Activated CD4-positive, alpha-beta T cell treated with anti-CD3 and anti-CD28 coated beads for 36 hours (primary cell): ENCODE measurements at regions not wholly inside any gene's neighbourhood (a gene's known extent, or its start where the extent isn't known, plus 50 kb on each side); places are given as distances from the start of the nearest gene placed in this dataset.

Source experiments
- ATAC-seq: fragments of 200-7000 bp; cut with Tn5 transposase; one replicate; pipeline ENCODE4 v1.10.0; 2021; ENCODE audit warnings: mild to moderate bottlenecking, moderate library complexity
- CTCF ChIA-PET: fragments of 350-600 bp; sonication (Branson Sonifier 250); formaldehyde crosslinking; loops from one replicate; lab custom pipeline; 2021; ENCODE audit warnings: antibody characterized with exemption; lab: Charles Lee
- POLR2A ChIA-PET: fragments of 350-600 bp; sonication (Branson Sonifier 250); formaldehyde crosslinking; loops from one replicate; lab custom pipeline; 2021; ENCODE audit warnings: antibody characterized with exemption, inconsistent platforms; lab: Charles Lee
- DNase-seq: peaks from one replicate; pipeline ENCODE4 v3.0.0-alpha.2; 2020
- H3K27ac Mint-ChIP-seq: one replicate; pipeline ENCODE4 v1.8.0; 2021; ENCODE audit warnings: mixed read lengths
- H3K27me3 Mint-ChIP-seq: one replicate; pipeline ENCODE4 v1.8.0; 2021; ENCODE audit warnings: mixed read lengths
- H3K36me3 Mint-ChIP-seq: one replicate; pipeline ENCODE4 v1.8.0; 2021; ENCODE audit warnings: low read depth, mixed read lengths
- H3K4me1 Mint-ChIP-seq: one replicate; pipeline ENCODE4 v1.8.0; 2021; ENCODE audit warnings: mixed read lengths
- H3K4me3 Mint-ChIP-seq: one replicate; pipeline ENCODE4 v1.8.0; 2021; ENCODE audit warnings: mild to moderate bottlenecking, moderate library complexity, mixed read lengths
- H3K9me3 Mint-ChIP-seq: one replicate; pipeline ENCODE4 v1.8.0; 2021; ENCODE audit warnings: low read depth, mixed read lengths
- intact Hi-C, 2 experiments: fragments of 100-400 bp; cut with DNase I in 1 of 2; cut with micrococcal nuclease in 1 of 2; formaldehyde crosslinking; loops; one replicate each; pipeline versions ENCODE4 v1.14.2 to v1.15.1; 2022 to 2024; cut with DNase I, micrococcal nuclease

DNA sequence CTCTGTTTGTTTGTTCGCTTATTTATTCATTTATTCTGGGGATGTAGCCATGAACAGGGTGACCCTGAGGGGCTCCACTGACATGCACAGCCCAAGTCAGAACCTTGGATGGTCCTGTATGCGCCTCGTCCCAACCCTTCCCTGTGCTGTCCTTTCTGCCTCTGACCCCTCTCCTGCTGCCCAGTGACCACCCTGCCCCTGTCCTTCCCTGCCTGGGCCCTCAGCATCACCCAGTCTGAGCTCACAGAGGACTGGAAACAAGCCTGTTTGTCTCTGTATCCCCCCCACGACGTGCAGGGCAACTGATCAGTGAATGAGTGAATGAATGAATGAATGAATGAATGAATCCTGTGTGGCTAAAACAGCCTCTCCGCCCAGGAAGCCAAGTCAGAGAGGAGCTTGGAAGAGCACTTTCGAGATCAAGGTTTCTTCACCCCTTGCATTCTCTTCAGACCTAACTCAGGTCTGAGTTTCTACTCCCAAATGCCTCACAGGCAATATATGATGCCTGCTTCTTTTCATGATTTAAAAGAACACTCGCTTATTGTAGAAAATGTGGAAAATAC is 157.7 kb downstream of the SMAD6 start:
- Mint-ChIP-seq H3K4me3 (no peak overlapping the region), H3K4me1 (no peaks in the 10 kb centered on the region), H3K9me3 (no peaks in the 10 kb centered on the region), H3K27ac (no peak overlapping the region), H3K27me3 (peaks cover 15% of the 10 kb centered on the region), H3K36me3 (no peaks in the 10 kb centered on the region)
- ChIA-PET CTCF (interaction anchor here (0.6 to 2.9 kb wide), 3 partner anchors 8 to 67 kb away, joined by 3 to 17 read pairs (median 5); no protein-coding TSS in a partner anchor), POLR2A (no interaction called here)
- ATAC-seq: no peak
- no peak for DNase-seq
- intact Hi-C loops: no loop called here

DNA sequence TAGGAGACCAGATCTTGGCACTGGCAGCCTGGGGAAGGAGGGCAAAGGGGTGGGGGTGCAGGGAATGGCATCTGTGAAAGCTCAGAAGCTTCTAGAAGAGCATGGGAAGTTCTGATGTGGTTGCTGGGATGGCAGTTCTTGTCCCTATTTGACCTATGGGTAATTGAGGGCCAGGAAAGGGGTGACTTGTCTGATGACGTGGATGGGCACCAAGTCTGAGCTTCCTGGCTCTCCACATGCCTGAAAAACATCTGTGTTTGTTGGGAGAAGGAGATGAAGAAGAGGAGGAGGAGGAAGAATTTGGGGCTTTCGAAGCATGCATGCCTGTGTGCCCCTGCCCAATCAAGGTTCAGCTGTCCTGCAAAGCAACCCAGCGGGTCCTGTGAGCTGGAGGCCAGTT is 158.8 kb downstream of the SMAD6 start:
- ATAC-seq (no peak), DNase-seq (no peak)
- Mint-ChIP-seq H3K36me3 (no peaks in the 10 kb centered on the region), H3K9me3 (no peaks in the 10 kb centered on the region), H3K27ac (no peak overlapping the region), H3K4me3 (no peak overlapping the region), H3K4me1 (no peaks in the 10 kb centered on the region), H3K27me3 (peaks cover 12% of the 10 kb centered on the region)
- CTCF ChIA-PET: interaction anchor here (0.5 to 2.9 kb wide), 5 partner anchors 9 to 1577 kb away, joined by 3 to 17 read pairs (median 5); no protein-coding TSS in a partner anchor
- intact Hi-C loops: no loop called here
- POLR2A ChIA-PET: no interaction called here

DNA sequence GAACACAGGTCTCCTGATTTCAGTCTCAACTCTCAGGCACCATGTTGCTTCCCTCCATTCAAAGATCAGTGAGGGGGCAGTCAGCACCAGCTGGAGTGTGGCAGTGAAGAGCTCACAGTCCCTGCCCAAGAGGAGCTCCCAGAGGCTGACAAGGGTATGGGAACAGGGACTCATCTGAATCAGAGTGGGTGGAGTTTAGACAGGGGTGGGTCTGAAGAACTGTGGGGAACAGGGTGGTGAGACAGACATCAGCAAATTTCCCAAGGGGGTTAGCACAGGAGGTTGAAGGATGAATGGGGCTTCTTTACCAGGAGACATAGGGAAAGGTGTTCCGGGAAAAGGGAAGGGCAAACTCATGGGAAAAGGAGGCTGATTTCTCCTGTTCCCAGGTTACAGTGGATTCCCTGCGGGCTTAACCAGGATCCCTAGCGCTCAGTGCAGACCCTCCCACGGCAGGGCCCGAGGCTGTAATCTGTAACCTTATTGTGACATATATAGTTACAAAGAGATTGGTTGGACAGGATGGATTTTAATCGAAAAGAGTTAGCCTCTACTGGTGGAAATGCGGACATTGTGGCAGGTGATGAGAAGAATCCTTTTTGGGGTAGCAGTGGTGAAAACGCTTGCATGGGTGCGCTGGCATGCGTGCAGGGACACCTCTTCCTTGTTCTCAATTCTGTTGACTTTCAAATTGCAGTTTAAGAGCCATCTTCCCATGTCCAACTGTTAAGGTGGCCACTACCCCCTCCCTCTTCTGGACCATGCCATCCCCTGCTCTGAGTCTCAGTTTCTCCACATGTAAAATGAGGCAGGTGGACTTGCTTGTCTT is 160.3 kb downstream of the SMAD6 start:
- Mint-ChIP-seq H3K36me3 (no peaks in the 10 kb centered on the region), H3K27me3 (peaks cover 16% of the 10 kb centered on the region), H3K4me1 (no peaks in the 10 kb centered on the region), H3K27ac (no peak overlapping the region), H3K4me3 (no peak overlapping the region), H3K9me3 (no peaks in the 10 kb centered on the region)
- intact Hi-C loops: no loop called here
- ATAC-seq (no peak), DNase-seq (no peak)
- ChIA-PET POLR2A (no interaction called here), CTCF (interaction anchor here (0.6 to 2.9 kb wide), 5 partner anchors 10 to 1503 kb away, joined by 3 to 20 read pairs (median 4); no protein-coding TSS in a partner anchor)

DNA sequence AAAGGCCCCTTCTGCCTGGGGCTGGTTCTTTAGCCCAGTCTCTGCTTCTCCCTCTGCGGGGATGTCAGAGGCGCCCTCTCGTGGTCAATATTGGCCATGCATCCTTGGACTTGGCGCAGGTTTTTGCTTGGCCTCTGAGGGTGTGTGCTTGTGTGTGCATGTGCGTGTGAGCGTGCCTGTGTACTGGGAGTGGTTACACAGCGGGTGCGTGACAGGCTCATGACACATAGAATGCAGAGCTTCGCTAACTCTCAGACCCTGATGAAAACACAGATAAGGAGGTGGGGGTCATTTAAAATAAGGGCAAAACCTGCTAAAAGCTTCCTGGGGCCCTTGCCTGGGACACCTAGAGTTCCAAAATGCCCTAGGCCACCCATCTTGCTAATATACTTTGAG is 160.9 kb downstream of the SMAD6 start:
- ATAC-seq: peak; percentile 98
- intact Hi-C loops: no loop called here

DNA sequence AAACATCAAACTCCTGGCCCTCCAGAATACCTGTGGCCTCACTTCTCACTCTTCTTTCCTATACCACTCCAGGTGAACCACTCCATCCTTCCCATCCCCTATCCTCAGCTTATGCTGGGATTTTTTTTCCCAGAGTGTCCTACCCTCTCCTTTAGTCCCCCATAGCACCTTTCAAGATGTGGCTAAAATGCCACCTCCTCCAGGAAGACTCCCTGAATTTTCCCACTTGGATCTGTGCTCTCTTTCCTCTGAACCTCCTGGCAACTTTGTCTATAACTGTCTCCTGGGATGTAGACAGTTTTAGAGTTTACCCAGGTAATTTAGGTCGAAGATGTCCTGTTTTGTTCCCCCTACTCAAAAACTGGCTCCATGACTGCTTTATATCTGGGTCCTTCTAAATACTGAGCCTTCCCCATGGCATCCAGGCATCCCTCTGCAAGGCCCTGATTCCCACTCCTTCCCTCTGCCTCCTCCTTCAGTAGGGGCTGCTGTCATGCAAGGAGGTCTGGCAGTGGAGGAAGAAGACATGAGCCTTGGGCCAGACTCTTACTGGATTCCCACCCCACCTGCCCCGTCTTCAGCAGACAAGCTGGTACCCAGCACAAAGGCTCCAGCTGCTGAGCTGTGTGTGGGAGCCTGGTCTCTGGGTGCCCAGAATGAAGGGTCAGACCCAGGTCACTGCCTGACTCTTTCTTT is 161.5 kb downstream of the SMAD6 start:
- POLR2A ChIA-PET: no interaction called here
- Mint-ChIP-seq H3K36me3 (no peaks in the 10 kb centered on the region), H3K9me3 (no peaks in the 10 kb centered on the region), H3K27ac (peak overlapping the region; percentile 11), H3K27me3 (peaks cover 21% of the 10 kb centered on the region), H3K4me3 (no peak overlapping the region), H3K4me1 (no peaks in the 10 kb centered on the region)
- CTCF ChIA-PET: interaction anchor here (0.6 to 2.7 kb wide), 6 partner anchors 10 to 367 kb away, joined by 3 to 20 read pairs (median 3); no protein-coding TSS in a partner anchor
- DNase-seq (no peak), ATAC-seq (no peak)
- intact Hi-C loops: no loop called here

More for the DNA sequence above, 160.9 kb downstream of the SMAD6 start:
- ChIA-PET POLR2A (no interaction called here), CTCF (interaction anchor here (0.6 to 2.7 kb wide), 3 partner anchors 11 to 368 kb away, joined by 3 to 20 read pairs (median 3); no protein-coding TSS in a partner anchor)
- H3K9me3 Mint-ChIP-seq: no peaks in the 10 kb centered on the region
- no peaks in the 10 kb centered on the region for H3K4me1 Mint-ChIP-seq
- H3K27ac Mint-ChIP-seq: peak overlapping the region; percentile 11
- DNase-seq: peak; percentile 88
- H3K27me3 Mint-ChIP-seq: peaks cover 16% of the 10 kb centered on the region
- H3K4me3 Mint-ChIP-seq: no peak overlapping the region
- H3K36me3 Mint-ChIP-seq: no peaks in the 10 kb centered on the region

DNA sequence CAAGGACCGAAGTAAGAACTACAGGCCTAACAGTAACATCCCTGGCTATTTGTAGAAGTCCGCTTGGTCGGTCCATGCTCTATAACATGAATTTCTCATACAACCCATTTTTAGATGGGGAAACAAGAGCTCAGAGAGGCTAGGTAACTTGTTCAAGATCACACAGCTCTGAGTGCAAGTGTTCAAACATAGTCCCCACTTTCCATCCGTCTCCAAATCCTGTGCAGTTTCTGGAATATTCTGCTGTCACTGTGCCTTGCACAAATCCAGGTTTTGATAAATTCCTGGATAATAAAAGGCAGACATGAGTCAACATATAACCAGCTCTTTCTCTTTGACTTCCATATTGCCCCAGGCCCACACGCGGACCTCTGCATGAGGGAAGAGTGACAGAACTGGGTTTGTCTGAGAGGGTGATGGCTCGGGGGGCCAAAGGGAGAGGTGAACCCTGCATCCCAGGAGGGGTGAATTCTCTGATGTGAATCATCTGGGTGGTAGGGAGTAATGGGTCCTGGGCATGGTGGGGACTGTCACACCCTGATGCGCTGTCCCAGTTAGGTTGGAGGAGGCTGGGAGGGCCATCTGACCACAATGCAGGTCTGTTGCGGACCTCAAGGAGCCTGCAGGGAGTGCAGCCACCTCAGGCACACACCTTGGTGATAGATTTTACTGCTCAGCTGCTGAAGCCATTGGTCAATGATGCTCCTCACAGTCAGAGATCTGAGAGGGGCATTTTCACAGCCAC is 162.2 kb downstream of the SMAD6 start:
- intact Hi-C loops: no loop called here
- Mint-ChIP-seq H3K9me3 (no peaks in the 10 kb centered on the region), H3K4me1 (no peaks in the 10 kb centered on the region), H3K27me3 (peaks cover 27% of the 10 kb centered on the region), H3K36me3 (no peaks in the 10 kb centered on the region), H3K27ac (no peak overlapping the region), H3K4me3 (no peak overlapping the region)
- ChIA-PET POLR2A (no interaction called here), CTCF (interaction anchor here (0.7 to 2.7 kb wide), 4 partner anchors 9 to 260 kb away, joined by 3 to 20 read pairs (median 3); no protein-coding TSS in a partner anchor)
- DNase-seq: no peak
- no peak for ATAC-seq

DNA sequence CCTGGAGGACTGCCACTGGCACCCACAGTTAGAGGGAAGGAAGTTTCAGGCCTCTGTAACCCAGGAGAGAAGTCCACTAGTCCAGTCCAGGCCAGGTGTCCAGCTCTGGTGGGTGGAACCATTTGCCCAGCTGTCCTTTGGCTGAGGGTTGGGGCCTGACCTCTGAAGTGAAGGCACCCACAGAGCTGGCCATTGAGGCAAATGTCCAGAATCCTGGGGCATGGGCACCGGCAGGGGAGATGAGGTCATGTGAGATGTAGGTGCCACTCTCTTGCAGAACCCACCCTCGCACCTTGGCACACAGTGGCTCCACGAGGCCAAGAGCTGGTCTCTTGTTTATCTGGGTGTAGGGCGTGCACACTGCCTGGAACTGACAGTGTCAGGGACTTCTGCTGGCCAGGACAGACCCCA is 162.8 kb downstream of the SMAD6 start:
- no peak overlapping the region for H3K27ac Mint-ChIP-seq
- DNase-seq: no peak
- ChIA-PET CTCF (interaction anchor here (1.0 to 2.7 kb wide), 3 partner anchors 9 to 261 kb away, joined by 3 to 20 read pairs (median 3); no protein-coding TSS in a partner anchor), POLR2A (no interaction called here)
- H3K36me3 Mint-ChIP-seq: no peaks in the 10 kb centered on the region
- ATAC-seq: no peak
- intact Hi-C loops: no loop called here
- H3K4me3 Mint-ChIP-seq: no peak overlapping the region
- no peaks in the 10 kb centered on the region for H3K4me1 Mint-ChIP-seq
- H3K27me3 Mint-ChIP-seq: peaks cover 26% of the 10 kb centered on the region
- H3K9me3 Mint-ChIP-seq: no peaks in the 10 kb centered on the region

DNA sequence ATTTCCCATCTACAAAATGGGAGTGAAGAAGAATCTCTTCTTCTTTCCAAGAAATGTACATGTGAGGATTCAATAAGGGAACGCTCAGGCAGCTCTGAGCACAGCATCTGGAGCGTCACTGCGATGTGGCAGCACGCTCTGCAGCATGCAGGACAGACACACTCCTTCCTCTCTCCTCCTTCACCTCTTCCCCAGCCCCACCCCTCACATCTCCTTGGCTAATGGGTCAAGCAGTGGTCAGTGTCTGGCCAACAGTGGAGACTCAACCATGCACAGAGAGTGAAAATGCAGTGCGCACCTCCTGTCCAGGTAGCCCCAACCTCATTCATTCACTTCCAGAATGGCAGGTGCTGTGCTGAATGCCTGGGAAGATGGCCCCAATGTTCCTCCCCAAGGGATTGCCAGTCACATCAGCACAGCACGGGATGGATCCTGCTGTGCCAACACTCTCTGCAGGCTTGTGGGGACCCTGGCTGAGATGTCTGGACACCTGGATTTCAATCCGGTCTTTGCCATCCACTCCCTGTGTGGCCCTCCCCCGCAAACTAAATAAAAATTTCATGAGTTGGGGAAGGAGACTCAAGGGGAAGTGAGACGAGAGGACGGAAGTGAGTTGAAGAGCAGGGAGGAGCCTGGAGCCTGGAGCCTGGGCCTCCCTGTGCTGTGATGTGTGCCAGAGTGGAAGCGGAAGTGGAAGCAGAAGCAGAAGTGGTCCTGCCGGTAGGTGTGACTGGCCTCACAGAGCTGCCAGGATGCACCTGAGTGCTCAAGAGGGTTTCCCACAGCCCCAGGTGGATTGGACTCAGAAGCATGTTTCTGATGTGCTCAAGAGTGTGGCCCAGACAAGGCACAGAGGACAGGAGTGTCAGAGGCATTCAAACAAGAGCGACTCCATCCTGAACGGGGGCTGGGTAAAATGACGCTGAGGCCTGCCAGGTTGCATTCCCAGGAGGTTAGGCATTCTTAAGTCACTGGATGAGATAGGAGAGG is 163.9 kb downstream of the SMAD6 start:
- H3K9me3 Mint-ChIP-seq: no peaks in the 10 kb centered on the region
- CTCF ChIA-PET: interaction anchor here (0.6 to 1.5 kb wide), 2 partner anchors 14 to 881 kb away, joined by 3 to 4 read pairs; no protein-coding TSS in a partner anchor
- POLR2A ChIA-PET: interaction anchor here (0.6 kb wide), 1 partner anchor 83 kb away, joined by 4 read pairs; no protein-coding TSS in a partner anchor
- no peaks in the 10 kb centered on the region for H3K36me3 Mint-ChIP-seq
- no peaks in the 10 kb centered on the region for H3K4me1 Mint-ChIP-seq
- DNase-seq (no peak), ATAC-seq (no peak)
- intact Hi-C loops: no loop called here
- H3K27ac Mint-ChIP-seq: no peak overlapping the region
- no peak overlapping the region for H3K4me3 Mint-ChIP-seq
- peaks cover 30% of the 10 kb centered on the region for H3K27me3 Mint-ChIP-seq

DNA sequence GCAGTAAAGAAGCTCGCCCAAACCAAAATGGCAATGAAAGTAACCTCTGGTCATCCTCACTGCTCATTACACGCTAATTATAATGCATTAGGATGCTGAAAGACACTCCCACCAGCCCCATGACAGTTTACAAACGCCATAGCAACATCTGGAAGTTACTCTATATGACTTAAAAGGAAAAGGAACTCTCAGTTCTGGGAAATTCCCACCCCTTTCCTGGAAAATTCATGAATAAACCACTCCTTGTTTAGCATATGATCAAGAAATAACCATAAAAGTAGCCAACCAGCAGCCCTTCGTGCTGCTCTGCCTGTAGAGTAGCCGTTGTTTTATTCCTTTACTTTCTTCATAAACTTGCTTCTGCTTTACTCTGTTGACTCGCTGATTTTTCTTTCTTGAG is 164.6 kb downstream of the SMAD6 start:
- Mint-ChIP-seq H3K4me3 (no peak overlapping the region), H3K36me3 (no peaks in the 10 kb centered on the region), H3K27me3 (peaks cover 30% of the 10 kb centered on the region), H3K4me1 (no peaks in the 10 kb centered on the region), H3K9me3 (no peaks in the 10 kb centered on the region), H3K27ac (no peak overlapping the region)
- ATAC-seq (no peak), DNase-seq (no peak)
- intact Hi-C loops: no loop called here
- ChIA-PET CTCF (interaction anchor here (0.6 to 1.5 kb wide), 2 partner anchors 15 to 882 kb away, joined by 3 to 4 read pairs; no protein-coding TSS in a partner anchor), POLR2A (no interaction called here)

DNA sequence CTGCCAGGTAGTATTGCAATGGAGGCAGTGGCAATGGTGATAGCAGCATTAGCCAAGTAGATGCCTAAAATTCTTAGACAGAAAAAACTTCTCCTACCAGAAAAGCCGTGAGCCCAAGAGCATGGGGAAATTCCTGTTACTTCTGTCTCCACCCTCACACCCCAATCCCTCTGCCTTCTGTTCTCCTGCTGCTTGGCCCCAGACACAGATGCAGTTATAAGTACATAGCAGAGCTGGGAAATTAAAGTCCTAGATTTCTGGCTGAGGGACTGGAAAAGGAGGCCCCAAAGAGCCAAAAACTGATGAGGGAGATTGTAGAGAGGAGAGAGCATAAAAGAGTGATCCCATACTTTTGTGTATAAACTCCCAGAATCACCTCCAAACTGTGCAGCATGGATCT is 166.9 kb downstream of the SMAD6 start:
- no peak for DNase-seq
- ATAC-seq: no peak
- H3K27ac Mint-ChIP-seq: no peak overlapping the region
- CTCF ChIA-PET: interaction anchor here (0.6 to 1.1 kb wide), 4 partner anchors 20 to 409 kb away, joined by 3 read pairs; no protein-coding TSS in a partner anchor
- intact Hi-C loops: no loop called here
- no peak overlapping the region for H3K4me3 Mint-ChIP-seq
- peaks cover 22% of the 10 kb centered on the region for H3K27me3 Mint-ChIP-seq
- H3K4me1 Mint-ChIP-seq: no peaks in the 10 kb centered on the region
- no peaks in the 10 kb centered on the region for H3K9me3 Mint-ChIP-seq
- POLR2A ChIA-PET: no interaction called here
- no peaks in the 10 kb centered on the region for H3K36me3 Mint-ChIP-seq
